GM21717 (cell line): ENCODE measurements at regions not wholly inside any gene's neighbourhood (a gene's known extent, or its start where the extent isn't known, plus 50 kb on each side); places are given as distances from the start of the nearest gene placed in this dataset.

ENCODE experiments used
- ATAC-seq: cut with Tn5 transposase; IDR thresholded peaks from one replicate; pipeline ENCODE4 v1.9.1; 2021; ENCODE audit warnings: mild to moderate bottlenecking, moderate library complexity; ENCODE audit not compliant: unreplicated experiment

GRCh38 chr12:93128332-93128707, 199.2 kb upstream of the EEA1 start:
- ATAC-seq = no peak

GRCh38 chr12:93130366-93131054, 201.4 kb upstream of the EEA1 start:
- ATAC-seq = no peak

GRCh38 chr12:93133361-93133760, 204.3 kb upstream of the EEA1 start:
- ATAC-seq = no peak

GRCh38 chr12:93134175-93134890, 205.2 kb upstream of the EEA1 start:
- ATAC-seq = no peak

- no peak for ATAC-seq
These were observed 205.8 kb upstream of the EEA1 start for GRCh38 chr12:93134893-93135285.

- ATAC-seq = no peak
These were observed 206.5 kb upstream of the EEA1 start for GRCh38 chr12:93135286-93136239.

- ATAC-seq = no peak
These were observed 207.4 kb upstream of the EEA1 start for GRCh38 chr12:93136253-93137055.

- ATAC-seq = peak; percentile 53
These were observed 208.8 kb upstream of the EEA1 start for GRCh38 chr12:93137656-93138612.

- peak; percentile 67 for ATAC-seq
These were observed 210.1 kb upstream of the EEA1 start for GRCh38 chr12:93139028-93139665.

GRCh38 chr12:93140325-93140724, 211.2 kb upstream of the EEA1 start:
- no peak for ATAC-seq

GRCh38 chr12:93140801-93141200, 211.7 kb upstream of the EEA1 start:
- ATAC-seq = no peak

- no peak for ATAC-seq
These were observed 213.8 kb upstream of the EEA1 start for GRCh38 chr12:93142881-93143280.

- no peak for ATAC-seq
These were observed 215.0 kb upstream of the EEA1 start for GRCh38 chr12:93144109-93144508.

- no peak for ATAC-seq
These were observed 216.0 kb upstream of the EEA1 start for GRCh38 chr12:93145086-93145485.

- no peak for ATAC-seq
These were observed 217.3 kb upstream of the EEA1 start for GRCh38 chr12:93146263-93146939.

- ATAC-seq = no peak
These were observed 217.9 kb upstream of the EEA1 start for GRCh38 chr12:93146970-93147369.

GRCh38 chr12:93148412-93148811, 219.3 kb upstream of the EEA1 start:
- no peak for ATAC-seq

- no peak for ATAC-seq
These were observed 220.1 kb upstream of the EEA1 start for GRCh38 chr12:93149229-93149628.
